HCT116 (cell line): ENCODE measurements at regions not wholly inside any gene's neighbourhood (a gene's known extent, or its start where the extent isn't known, plus 50 kb on each side); places are given as distances from the start of the nearest gene placed in this dataset.

Source experiments
- ATAC-seq: fragments of 200-7000 bp; cut with Tn5 transposase; 2 replicates; pipeline ENCODE4 v1.9.1; 2020; ENCODE audit warnings: mild to moderate bottlenecking, moderate library complexity
- BruUV-seq: library from RNA; stranded (reverse); fragments of 400-500 nt; replicated peaks from 2 replicates; lab custom pipeline; 2021; lab: Mats Ljungman, UMichigan
- CTCF ChIA-PET: fragments of 300-600 bp; sonication (Branson Sonifier 250); formaldehyde crosslinking; loops from one replicate; lab custom pipeline; 2021; ENCODE audit warnings: antibody characterized with exemption; lab: Charles Lee
- POLR2A ChIA-PET: fragments of 300-600, 350-600 bp; sonication (Branson Sonifier 250); formaldehyde crosslinking; loops from one replicate; lab custom pipeline; 2021; ENCODE audit warnings: antibody characterized with exemption; lab: Charles Lee
- RAD21 ChIA-PET, 2 experiments: fragments of 300-600 bp; sonication (Branson Sonifier 250); formaldehyde crosslinking; loops; one replicate each; lab custom pipeline; 2023; ENCODE audit warnings: low total read pairs in 2 of 2; ENCODE audit not compliant: uncharacterized antibody in 2 of 2, unreplicated experiment in 2 of 2, low non-redundant PET in 1 of 2; lab: Charles Lee
- DNase-seq: peaks from one replicate; pipeline ENCODE4 v3.0.0-alpha.2; 2010; ENCODE audit warnings: low read depth, low spot score
- H2AFZ ChIP-seq: fragments of 200-600 bp; shearing (Covaris generic), sonication (generic); 2 replicates; pipeline ENCODE4 v1.6.1; 2017; ENCODE audit warnings: low read depth, mixed run types, mixed read lengths, antibody characterized with exemption, low read length; ENCODE audit not compliant: poor library complexity, severe bottlenecking
- H3K27ac ChIP-seq: 2 replicates; pipeline ENCODE4 v1.5.1; 2012; ENCODE audit warnings: low read depth, low read length
- H3K27me3 ChIP-seq: fragments of 200-600 bp; sonication (generic); 2 replicates; pipeline ENCODE4 v1.6.1; 2016; ENCODE audit warnings: mixed run types, low read length, mixed read lengths; ENCODE audit not compliant: insufficient read depth
- H3K36me3 ChIP-seq, 2 experiments: fragments of 200-500 bp in 1 of 2; fragments of 200-600 bp in 1 of 2; sonication (Bioruptor generic) in 1 of 2; sonication (generic) in 1 of 2; 2 replicates each; pipeline versions ENCODE4 v1.5.1 to v1.6.1; 2014 to 2016; ENCODE audit warnings: low read length in 2 of 2, inconsistent platforms in 1 of 2, mixed read lengths in 1 of 2, mixed run types in 1 of 2; ENCODE audit not compliant: insufficient read depth in 2 of 2, control insufficient read depth in 1 of 2
- H3K4me1 ChIP-seq, 2 experiments: fragments of 200-600 bp in 1 of 2; sonication (generic) in 1 of 2; 2 replicates each; pipeline versions ENCODE4 v1.5.1 to v1.6.1; 2012 to 2017; ENCODE audit warnings: low read length in 2 of 2, inconsistent platforms in 1 of 2, mild to moderate bottlenecking in 1 of 2, mixed read lengths in 1 of 2, mixed run types in 1 of 2, moderate library complexity in 1 of 2; ENCODE audit not compliant: insufficient read depth in 2 of 2, control insufficient read depth in 1 of 2
- H3K4me2 ChIP-seq: fragments of 200-600 bp; sonication (generic); 2 replicates; pipeline ENCODE4 v1.6.1; 2017; ENCODE audit warnings: mixed run types, low read length, mixed read lengths
- H3K4me3 ChIP-seq, 2 experiments: fragments of 200-600 bp in 1 of 2; sonication (generic) in 1 of 2; replicated peaks in 1 of 2; 2 replicates each; pipeline ENCODE4 v1.5.1; 2011 to 2016; ENCODE audit warnings: low read length in 2 of 2, control low read depth in 1 of 2, low read depth in 1 of 2, mild to moderate bottlenecking in 1 of 2, mixed read lengths in 1 of 2, mixed run types in 1 of 2
- H3K79me2 ChIP-seq: fragments of 200-600 bp; sonication (generic); 2 replicates; pipeline ENCODE4 v1.6.1; 2017; ENCODE audit warnings: mild to moderate bottlenecking, mixed run types, low read length, moderate library complexity, mixed read lengths; ENCODE audit not compliant: insufficient read depth
- H3K9ac ChIP-seq: fragments of 200-600 bp; sonication (generic); 2 replicates; pipeline ENCODE4 v1.6.1; 2016; ENCODE audit warnings: low read length, mixed read lengths
- H3K9me2 ChIP-seq: fragments of 200-600 bp; sonication (generic), shearing (Covaris generic); 2 replicates; pipeline ENCODE4 v1.6.1; 2017; ENCODE audit warnings: mixed run types, mild to moderate bottlenecking, moderate library complexity; ENCODE audit not compliant: insufficient read depth
- H3K9me3 ChIP-seq, 2 experiments: fragments of 200-500 bp in 1 of 2; fragments of 200-600 bp in 1 of 2; sonication (Bioruptor generic) in 1 of 2; sonication (generic) in 1 of 2; 2 replicates each; pipeline ENCODE4 v1.6.1; 2014 to 2017; ENCODE audit warnings: low read length in 2 of 2, mixed read lengths in 2 of 2, inconsistent platforms in 1 of 2, low read depth in 1 of 2, mild to moderate bottlenecking in 1 of 2, mixed run types in 1 of 2, moderate library complexity in 1 of 2; ENCODE audit not compliant: control insufficient read depth in 1 of 2, insufficient read depth in 1 of 2
- H4K20me1 ChIP-seq: fragments of 200-600 bp; sonication (generic), shearing (Covaris generic); 2 replicates; pipeline ENCODE4 v1.6.1; 2017; ENCODE audit warnings: mixed run types, mild to moderate bottlenecking, moderate library complexity; ENCODE audit not compliant: insufficient read depth
- CEBPB ChIP-seq: IDR thresholded peaks from 2 replicates; pipeline ENCODE4 v1.6.1; 2012; ENCODE audit warnings: low read depth
- EGR1 ChIP-seq: IDR thresholded peaks from 2 replicates; pipeline ENCODE4 v1.6.1; 2012; ENCODE audit warnings: low read depth
- EZH2 ChIP-seq: fragments of 200-600 bp; sonication (generic); IDR thresholded peaks from 2 replicates; pipeline ENCODE4 v1.6.1; 2017; ENCODE audit warnings: antibody characterized with exemption, mixed run types
- FOSL1 ChIP-seq: IDR thresholded peaks from 2 replicates; pipeline ENCODE4 v1.6.1; 2012; ENCODE audit warnings: low read depth
- RAD21 ChIP-seq: IDR thresholded peaks from 2 replicates; pipeline ENCODE4 v1.6.1; 2012; ENCODE audit warnings: low read depth, mild to moderate bottlenecking
- ZNF274 ChIP-seq: fragments of 200-500 bp; sonication (Bioruptor generic); IDR thresholded peaks from 2 replicates; pipeline ENCODE4 v1.6.1; 2014; ENCODE audit warnings: mild to moderate bottlenecking, low read depth, low read length, inconsistent platforms
- intact Hi-C: fragments of 100-400 bp; cut with micrococcal nuclease; formaldehyde crosslinking; loops from 2 replicates; pipeline ENCODE4 v1.10.0; 2022
- TF ChIP-seq, protein P1 (sequence below), 3 experiments: fragments of 200-600 bp in 1 of 3; sonication (generic) in 1 of 3; IDR thresholded peaks in 2 of 3; conservative IDR thresholded peaks in 1 of 3; 2 replicates each; pipeline ENCODE4 v1.5.1; 2012 to 2017; ENCODE audit warnings: low read depth in 2 of 3, low read length in 2 of 3, antibody characterized with exemption in 1 of 3, borderline replicate concordance in 1 of 3, control low read depth in 1 of 3, mild to moderate bottlenecking in 1 of 3, mixed read lengths in 1 of 3, mixed run types in 1 of 3, moderate library complexity in 1 of 3; ENCODE audit not compliant: insufficient read depth in 1 of 3
- TF ChIP-seq, protein P2 (sequence below): IDR thresholded peaks from 2 replicates; pipeline ENCODE4 v1.6.1; 2012; ENCODE audit warnings: low read depth
- TF ChIP-seq, protein P3 (sequence below): IDR thresholded peaks from 2 replicates; pipeline ENCODE4 v1.6.1; 2012

DNA sequence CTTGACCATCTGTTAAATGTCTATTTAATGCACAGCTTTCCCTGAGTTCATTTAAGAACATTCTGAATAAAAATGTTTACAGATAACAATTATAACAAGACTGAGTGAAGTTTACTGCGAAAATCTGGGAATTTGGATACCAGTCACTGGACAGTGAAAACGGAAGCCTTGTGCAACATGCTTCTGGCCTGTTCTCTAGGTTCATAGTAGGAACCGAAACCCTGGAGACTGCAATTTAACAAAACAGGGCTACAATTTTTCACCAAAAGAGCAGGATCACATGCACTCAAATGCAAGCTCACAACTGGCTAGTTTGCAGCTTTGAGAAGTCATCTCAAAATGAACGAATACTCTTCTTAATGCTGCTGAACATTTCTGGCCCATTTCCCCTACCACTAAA, 435.9 kb downstream of the NR2F2 start:
- ChIA-PET POLR2A (no interaction called here), CTCF (no interaction called here), RAD21 (no interaction called here)
- H3K4me1 ChIP-seq, result no peaks in the 10 kb centered on the region
- DNase-seq (no peak), ATAC-seq (no peak)
- intact Hi-C loops, result no loop called here
- H3K9ac ChIP-seq, result no peak overlapping the region
- H3K36me3 ChIP-seq, result no peaks in the 10 kb centered on the region
- H3K27me3 ChIP-seq, result peaks cover 14% of the 10 kb centered on the region
- no peak overlapping the region for H2AFZ ChIP-seq
- no peak overlapping the region for H3K4me3 ChIP-seq
- no peaks in the 10 kb centered on the region for H3K9me3 ChIP-seq
- H3K4me2 ChIP-seq, result no peak overlapping the region
- H3K79me2 ChIP-seq, result no peaks in the 10 kb centered on the region
- H4K20me1 ChIP-seq, result no peaks in the 10 kb centered on the region
- no peak overlapping the region for H3K27ac ChIP-seq
- H3K9me2 ChIP-seq, result no peaks in the 10 kb centered on the region
- TF ChIP-seq, protein P1, sequence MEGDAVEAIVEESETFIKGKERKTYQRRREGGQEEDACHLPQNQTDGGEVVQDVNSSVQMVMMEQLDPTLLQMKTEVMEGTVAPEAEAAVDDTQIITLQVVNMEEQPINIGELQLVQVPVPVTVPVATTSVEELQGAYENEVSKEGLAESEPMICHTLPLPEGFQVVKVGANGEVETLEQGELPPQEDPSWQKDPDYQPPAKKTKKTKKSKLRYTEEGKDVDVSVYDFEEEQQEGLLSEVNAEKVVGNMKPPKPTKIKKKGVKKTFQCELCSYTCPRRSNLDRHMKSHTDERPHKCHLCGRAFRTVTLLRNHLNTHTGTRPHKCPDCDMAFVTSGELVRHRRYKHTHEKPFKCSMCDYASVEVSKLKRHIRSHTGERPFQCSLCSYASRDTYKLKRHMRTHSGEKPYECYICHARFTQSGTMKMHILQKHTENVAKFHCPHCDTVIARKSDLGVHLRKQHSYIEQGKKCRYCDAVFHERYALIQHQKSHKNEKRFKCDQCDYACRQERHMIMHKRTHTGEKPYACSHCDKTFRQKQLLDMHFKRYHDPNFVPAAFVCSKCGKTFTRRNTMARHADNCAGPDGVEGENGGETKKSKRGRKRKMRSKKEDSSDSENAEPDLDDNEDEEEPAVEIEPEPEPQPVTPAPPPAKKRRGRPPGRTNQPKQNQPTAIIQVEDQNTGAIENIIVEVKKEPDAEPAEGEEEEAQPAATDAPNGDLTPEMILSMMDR (IDR thresholded peaks at IDR 0.05 in 2 of 3, conservative IDR thresholded peaks at IDR 0.05 in 1 of 3; ENCODE audit: borderline replicate concordance in 1 of 3, insufficient read depth in 1 of 3, low read depth in 2 of 3, low read length in 2 of 3), result no peak
- TF ChIP-seq CEBPB (no peak), EGR1 (no peak), RAD21 (no peak), ZNF274 (no peak), EZH2 (no peak), FOSL1 (no peak)
- TF ChIP-seq, protein P2, sequence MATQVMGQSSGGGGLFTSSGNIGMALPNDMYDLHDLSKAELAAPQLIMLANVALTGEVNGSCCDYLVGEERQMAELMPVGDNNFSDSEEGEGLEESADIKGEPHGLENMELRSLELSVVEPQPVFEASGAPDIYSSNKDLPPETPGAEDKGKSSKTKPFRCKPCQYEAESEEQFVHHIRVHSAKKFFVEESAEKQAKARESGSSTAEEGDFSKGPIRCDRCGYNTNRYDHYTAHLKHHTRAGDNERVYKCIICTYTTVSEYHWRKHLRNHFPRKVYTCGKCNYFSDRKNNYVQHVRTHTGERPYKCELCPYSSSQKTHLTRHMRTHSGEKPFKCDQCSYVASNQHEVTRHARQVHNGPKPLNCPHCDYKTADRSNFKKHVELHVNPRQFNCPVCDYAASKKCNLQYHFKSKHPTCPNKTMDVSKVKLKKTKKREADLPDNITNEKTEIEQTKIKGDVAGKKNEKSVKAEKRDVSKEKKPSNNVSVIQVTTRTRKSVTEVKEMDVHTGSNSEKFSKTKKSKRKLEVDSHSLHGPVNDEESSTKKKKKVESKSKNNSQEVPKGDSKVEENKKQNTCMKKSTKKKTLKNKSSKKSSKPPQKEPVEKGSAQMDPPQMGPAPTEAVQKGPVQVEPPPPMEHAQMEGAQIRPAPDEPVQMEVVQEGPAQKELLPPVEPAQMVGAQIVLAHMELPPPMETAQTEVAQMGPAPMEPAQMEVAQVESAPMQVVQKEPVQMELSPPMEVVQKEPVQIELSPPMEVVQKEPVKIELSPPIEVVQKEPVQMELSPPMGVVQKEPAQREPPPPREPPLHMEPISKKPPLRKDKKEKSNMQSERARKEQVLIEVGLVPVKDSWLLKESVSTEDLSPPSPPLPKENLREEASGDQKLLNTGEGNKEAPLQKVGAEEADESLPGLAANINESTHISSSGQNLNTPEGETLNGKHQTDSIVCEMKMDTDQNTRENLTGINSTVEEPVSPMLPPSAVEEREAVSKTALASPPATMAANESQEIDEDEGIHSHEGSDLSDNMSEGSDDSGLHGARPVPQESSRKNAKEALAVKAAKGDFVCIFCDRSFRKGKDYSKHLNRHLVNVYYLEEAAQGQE, result no peak
- TF ChIP-seq, protein P3, sequence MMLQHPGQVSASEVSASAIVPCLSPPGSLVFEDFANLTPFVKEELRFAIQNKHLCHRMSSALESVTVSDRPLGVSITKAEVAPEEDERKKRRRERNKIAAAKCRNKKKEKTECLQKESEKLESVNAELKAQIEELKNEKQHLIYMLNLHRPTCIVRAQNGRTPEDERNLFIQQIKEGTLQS, result no peak
- BruUV-seq, result no TSS peak
